Activated CD4-positive, alpha-beta T cell treated with anti-CD3 and anti-CD28 coated beads, Interleukin-2, Interleukin-6, amounts not matched to agents 100 ng/mL and 50 ng/mL, durations not matched to agents 16 hours and 8 hours (primary cell): ENCODE measurements at regions not wholly inside any gene's neighbourhood (a gene's known extent, or its start where the extent isn't known, plus 50 kb on each side); places are given as distances from the start of the nearest gene placed in this dataset.
"Not testable (repeated sequence)": the region's sequence is repeated elsewhere in the genome, so short reads cannot be mapped to it uniquely, and the experiment has no call there.

Source experiments
- DNase-seq: peaks from one replicate; pipeline ENCODE4 v3.0.0-alpha.2; 2020

- no peak for DNase-seq
These were observed 544.0 kb upstream of the HS3ST5 start for GRCh38 chr6:114886670-114887436.

- DNase-seq, result no peak
These were observed 536.9 kb upstream of the HS3ST5 start for GRCh38 chr6:114879693-114880092.

GRCh38 chr6:114878091-114878490, 535.3 kb upstream of the HS3ST5 start:
- no peak for DNase-seq

- DNase-seq, result no peak
These were observed 531.6 kb upstream of the HS3ST5 start for GRCh38 chr6:114874410-114874809.

GRCh38 chr6:114865506-114865905, 522.7 kb upstream of the HS3ST5 start:
- not testable (repeated sequence) for DNase-seq

- DNase-seq, result no peak
These were observed 520.8 kb upstream of the HS3ST5 start for GRCh38 chr6:114863610-114864009.

GRCh38 chr6:114862819-114863218, 520.0 kb upstream of the HS3ST5 start:
- no peak for DNase-seq

GRCh38 chr6:114862064-114862463, 519.2 kb upstream of the HS3ST5 start:
- DNase-seq, result no peak

GRCh38 chr6:114844359-114844758, 501.5 kb upstream of the HS3ST5 start:
- DNase-seq, result no peak

GRCh38 chr6:114839019-114839418, 496.2 kb upstream of the HS3ST5 start:
- DNase-seq, result no peak

- DNase-seq, result no peak
These were observed 490.4 kb upstream of the HS3ST5 start for GRCh38 chr6:114833211-114833610.

- no peak for DNase-seq
These were observed 487.7 kb upstream of the HS3ST5 start for GRCh38 chr6:114830515-114830914.

GRCh38 chr6:114827135-114827534, 484.3 kb upstream of the HS3ST5 start:
- no peak for DNase-seq

GRCh38 chr6:114824409-114824808, 481.6 kb upstream of the HS3ST5 start:
- no peak for DNase-seq

GRCh38 chr6:114816678-114817077, 473.9 kb upstream of the HS3ST5 start:
- no peak for DNase-seq

GRCh38 chr6:114810468-114810867, 467.6 kb upstream of the HS3ST5 start:
- DNase-seq, result no peak

- DNase-seq, result not testable (repeated sequence)
These were observed 462.6 kb upstream of the HS3ST5 start for GRCh38 chr6:114805426-114805825.

- DNase-seq, result no peak
These were observed 453.8 kb upstream of the HS3ST5 start for GRCh38 chr6:114796576-114796975.

- no peak for DNase-seq
These were observed 450.6 kb upstream of the HS3ST5 start for GRCh38 chr6:114793428-114793827.

GRCh38 chr6:114785235-114786127, 442.7 kb upstream of the HS3ST5 start:
- no peak for DNase-seq

- DNase-seq, result no peak
These were observed 441.0 kb upstream of the HS3ST5 start for GRCh38 chr6:114783783-114784182.

GRCh38 chr6:114783083-114783482, 440.3 kb upstream of the HS3ST5 start:
- no peak for DNase-seq

- DNase-seq, result no peak
These were observed 422.0 kb upstream of the HS3ST5 start for GRCh38 chr6:114764866-114765265.

GRCh38 chr6:114762145-114762544, 419.3 kb upstream of the HS3ST5 start:
- no peak for DNase-seq
